Upper lobe of right lung (tissue), 1 donor: ENCODE measurements at regions not wholly inside any gene's neighbourhood (a gene's known extent, or its start where the extent isn't known, plus 50 kb on each side); places are given as distances from the start of the nearest gene placed in this dataset.
A peak's percentile ranks its signal among the peaks of the same experiment; 100 is the strongest.
"Not testable (repeated sequence)": the region's sequence is repeated elsewhere in the genome, so short reads cannot be mapped to it uniquely, and the experiment has no call there.

ENCODE experiments used
- ATAC-seq: fragments of 200-7000 bp; cut with Tn5 transposase; one replicate; pipeline ENCODE4 v1.9.1; 2020; ENCODE audit warnings: mild to moderate bottlenecking, moderate library complexity
- DNase-seq: peaks from one replicate; pipeline ENCODE4 v3.0.0-alpha.2; 2020
- H3K27ac ChIP-seq: fragments of 200-600 bp; one replicate; pipeline ENCODE4 v1.8.0; 2022
- H3K27me3 ChIP-seq: fragments of 200-600 bp; one replicate; pipeline ENCODE4 v1.8.0; 2022; ENCODE audit warnings: mild to moderate bottlenecking
- H3K36me3 ChIP-seq: fragments of 200-600 bp; one replicate; pipeline ENCODE4 v1.8.0; 2022
- H3K4me1 ChIP-seq: fragments of 200-600 bp; one replicate; pipeline ENCODE4 v1.8.0; 2022
- H3K4me3 ChIP-seq: fragments of 200-600 bp; one replicate; pipeline ENCODE4 v1.8.0; 2022; ENCODE audit warnings: mild to moderate bottlenecking
- H3K9me3 ChIP-seq: fragments of 200-600 bp; one replicate; pipeline ENCODE4 v1.8.0; 2022
- intact Hi-C: fragments of 100-400 bp; cut with DNase I; formaldehyde crosslinking; loops from one replicate; pipeline ENCODE4 v1.11.0; 2022
- TF ChIP-seq, protein P1 (sequence below): fragments of 200-600 bp; IDR thresholded peaks from one replicate; pipeline ENCODE4 v1.8.0; 2022; ENCODE audit warnings: antibody characterized with exemption
- donor health status: DM: no; HTN: yes; CAD: no; lungs with severe emphysema.

- Histone ChIP-seq H3K27me3 (no peaks in the 10 kb centered on the region), H3K27ac (no peak overlapping the region), H3K36me3 (no peaks in the 10 kb centered on the region), H3K9me3 (no peaks in the 10 kb centered on the region), H3K4me3 (no peak overlapping the region), H3K4me1 (peaks cover 9% of the 10 kb centered on the region)
- ATAC-seq (no peak), DNase-seq (no peak)
- intact Hi-C loops = no loop called here
- TF ChIP-seq, protein P1, sequence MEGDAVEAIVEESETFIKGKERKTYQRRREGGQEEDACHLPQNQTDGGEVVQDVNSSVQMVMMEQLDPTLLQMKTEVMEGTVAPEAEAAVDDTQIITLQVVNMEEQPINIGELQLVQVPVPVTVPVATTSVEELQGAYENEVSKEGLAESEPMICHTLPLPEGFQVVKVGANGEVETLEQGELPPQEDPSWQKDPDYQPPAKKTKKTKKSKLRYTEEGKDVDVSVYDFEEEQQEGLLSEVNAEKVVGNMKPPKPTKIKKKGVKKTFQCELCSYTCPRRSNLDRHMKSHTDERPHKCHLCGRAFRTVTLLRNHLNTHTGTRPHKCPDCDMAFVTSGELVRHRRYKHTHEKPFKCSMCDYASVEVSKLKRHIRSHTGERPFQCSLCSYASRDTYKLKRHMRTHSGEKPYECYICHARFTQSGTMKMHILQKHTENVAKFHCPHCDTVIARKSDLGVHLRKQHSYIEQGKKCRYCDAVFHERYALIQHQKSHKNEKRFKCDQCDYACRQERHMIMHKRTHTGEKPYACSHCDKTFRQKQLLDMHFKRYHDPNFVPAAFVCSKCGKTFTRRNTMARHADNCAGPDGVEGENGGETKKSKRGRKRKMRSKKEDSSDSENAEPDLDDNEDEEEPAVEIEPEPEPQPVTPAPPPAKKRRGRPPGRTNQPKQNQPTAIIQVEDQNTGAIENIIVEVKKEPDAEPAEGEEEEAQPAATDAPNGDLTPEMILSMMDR = no peak
Measured at GRCh38 chr17:71440513-71440912, 680.3 kb upstream of the SOX9 start.

DNA sequence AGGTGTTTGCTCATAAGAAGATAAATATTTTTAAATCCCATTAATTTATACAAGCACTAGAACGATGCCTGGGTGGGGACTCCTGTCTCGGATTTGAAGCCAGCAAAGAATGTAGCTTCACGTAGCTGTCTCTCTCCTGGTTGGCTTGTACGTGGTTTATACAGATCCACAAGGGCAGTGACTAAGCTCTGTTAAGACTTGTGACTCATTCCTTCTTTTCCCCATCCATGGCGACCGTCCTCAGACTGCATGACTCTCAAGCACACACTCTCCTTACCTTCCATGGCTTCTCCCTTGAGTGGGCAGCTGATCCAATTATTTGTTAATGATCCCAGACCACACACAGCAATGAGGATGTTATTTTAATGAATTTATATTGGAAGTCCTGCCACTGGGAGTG, 679.7 kb upstream of the SOX9 start:
- Histone ChIP-seq H3K27ac (no peak overlapping the region), H3K4me1 (peaks cover 9% of the 10 kb centered on the region), H3K36me3 (no peaks in the 10 kb centered on the region), H3K4me3 (no peak overlapping the region), H3K27me3 (no peaks in the 10 kb centered on the region), H3K9me3 (no peaks in the 10 kb centered on the region)
- TF ChIP-seq, protein P1 = no peak
- ATAC-seq (peak; percentile 26), DNase-seq (no peak)
- intact Hi-C loops = no loop called here

GRCh38 chr17:71444078-71444477, 676.7 kb upstream of the SOX9 start:
- TF ChIP-seq, protein P1 = no peak
- no peak overlapping the region for H3K27ac ChIP-seq
- H3K27me3 ChIP-seq = no peaks in the 10 kb centered on the region
- no peak overlapping the region for H3K4me3 ChIP-seq
- H3K36me3 ChIP-seq = no peaks in the 10 kb centered on the region
- peaks cover 2% of the 10 kb centered on the region for H3K4me1 ChIP-seq
- intact Hi-C loops = no loop called here
- ATAC-seq (no peak), DNase-seq (no peak)
- no peaks in the 10 kb centered on the region for H3K9me3 ChIP-seq

- intact Hi-C loops = no loop called here
- TF ChIP-seq, protein P1 = no peak
- Histone ChIP-seq H3K4me3 (no peak overlapping the region), H3K27ac (no peak overlapping the region), H3K4me1 (no peaks in the 10 kb centered on the region), H3K9me3 (no peaks in the 10 kb centered on the region), H3K27me3 (no peaks in the 10 kb centered on the region), H3K36me3 (no peaks in the 10 kb centered on the region)
- ATAC-seq = no peak
- no peak for DNase-seq
Measured at GRCh38 chr17:71446645-71447437, 674.0 kb upstream of the SOX9 start.

DNA sequence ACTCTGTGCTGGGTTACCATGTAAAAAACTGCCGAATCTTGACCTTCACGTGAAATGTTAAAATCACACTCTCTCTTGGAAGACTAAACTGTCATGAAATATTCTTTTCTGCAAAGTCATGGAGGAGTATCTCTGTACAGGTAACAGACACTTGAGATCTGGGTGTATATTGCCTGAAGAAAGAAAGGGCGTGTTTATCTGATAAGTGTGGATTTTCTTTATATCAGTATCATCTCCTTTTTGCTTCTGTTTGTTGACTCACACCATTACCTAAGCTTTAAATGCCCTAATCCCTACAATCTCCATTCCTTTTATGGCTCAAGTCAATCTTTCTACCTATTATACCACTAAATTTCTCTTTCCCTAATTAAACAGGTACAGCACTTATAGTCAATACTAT, 673.2 kb upstream of the SOX9 start:
- TF ChIP-seq, protein P1 = no peak
- DNase-seq (no peak), ATAC-seq (no peak)
- no peaks in the 10 kb centered on the region for H3K4me1 ChIP-seq
- no peak overlapping the region for H3K4me3 ChIP-seq
- intact Hi-C loops = no loop called here
- no peaks in the 10 kb centered on the region for H3K27me3 ChIP-seq
- no peak overlapping the region for H3K27ac ChIP-seq
- no peaks in the 10 kb centered on the region for H3K36me3 ChIP-seq
- H3K9me3 ChIP-seq = no peaks in the 10 kb centered on the region

DNA sequence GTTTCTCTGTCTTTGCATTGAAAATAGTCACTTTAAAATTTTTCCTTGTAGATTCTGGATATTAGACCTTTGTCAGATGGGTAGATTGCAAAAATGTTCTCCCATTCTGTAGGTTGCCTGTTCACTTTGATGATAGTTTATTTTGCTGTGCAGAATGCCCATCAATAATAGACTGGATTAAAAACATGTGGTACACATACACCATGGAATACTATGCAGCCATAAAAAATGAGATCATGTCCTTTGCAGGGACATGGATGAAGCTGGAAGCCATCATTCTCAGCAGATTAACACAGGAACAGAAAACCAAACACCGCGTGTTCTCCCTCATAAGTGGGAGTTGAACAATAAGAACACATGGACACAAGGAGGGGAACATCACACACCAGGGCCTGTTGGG, 670.2 kb upstream of the SOX9 start:
- H3K27ac ChIP-seq, H3K36me3 ChIP-seq, DNase-seq, H3K27me3 ChIP-seq, H3K4me1 ChIP-seq, H3K4me3 ChIP-seq, H3K9me3 ChIP-seq, intact Hi-C loops, ATAC-seq: not testable (repeated sequence)
